SU-DHL-6 (cell line): ENCODE measurements at regions not wholly inside any gene's neighbourhood (a gene's known extent, or its start where the extent isn't known, plus 50 kb on each side); places are given as distances from the start of the nearest gene placed in this dataset.

Experiments
- CTCF ChIP-seq: fragments of 200-600 bp; sonication (generic); IDR thresholded peaks from one replicate; pipeline ENCODE4 v1.5.1; 2017; ENCODE audit warnings: antibody characterized with exemption, mild to moderate bottlenecking, low read length, moderate library complexity; ENCODE audit not compliant: insufficient read depth, poor library complexity, severe bottlenecking
- EZH2phosphoT487 ChIP-seq: fragments of 200-600 bp; sonication (generic), shearing (Covaris generic); conservative IDR thresholded peaks from 2 replicates; pipeline ENCODE4 v1.6.1; 2018; ENCODE audit warnings: mild to moderate bottlenecking, antibody characterized with exemption, low read length, moderate library complexity, mixed read lengths

GRCh38 chr7:56188823-56189346 lies 72.7 kb upstream of the NUPR2 start:
- TF ChIP-seq CTCF (no peak), EZH2phosphoT487 (no peak)
